ENCODE measurements at regions not wholly inside any gene's neighbourhood (a gene's known extent, or its start where the extent isn't known, plus 50 kb on each side); places are given as distances from the start of the nearest gene placed in this dataset.

GRCh38 chr2:156896294-156896693, 361.2 kb upstream of the GALNT5 start:
- DNase-seq (ENCODE audit: low read depth in 1 of 2, low spot score in 1 of 2) = no peak
- TF ChIP-seq JUND (IDR thresholded peaks at IDR 0.05; ENCODE audit: low read depth) = no peak
- in situ Hi-C loops (cut with HindIII; ENCODE audit: low pct_unique_long_range_greater_than_20kb, low sequenced_read_pairs) = no loop called here

GRCh38 chr2:156897548-156897947, 360.0 kb upstream of the GALNT5 start:
- no peak for TF ChIP-seq JUND (IDR thresholded peaks at IDR 0.05; ENCODE audit: low read depth)
- DNase-seq (ENCODE audit: low read depth in 1 of 2, low spot score in 1 of 2) = no peak
- in situ Hi-C loops (cut with HindIII; ENCODE audit: low pct_unique_long_range_greater_than_20kb, low sequenced_read_pairs) = no loop called here

- DNase-seq (ENCODE audit: low read depth in 1 of 2, low spot score in 1 of 2) = no peak
- in situ Hi-C loops (cut with HindIII; ENCODE audit: low pct_unique_long_range_greater_than_20kb, low sequenced_read_pairs) = no loop called here
- no peak for TF ChIP-seq JUND (IDR thresholded peaks at IDR 0.05; ENCODE audit: low read depth)
These were observed 356.0 kb upstream of the GALNT5 start for GRCh38 chr2:156901373-156902031.

- in situ Hi-C loops (cut with HindIII; ENCODE audit: low pct_unique_long_range_greater_than_20kb, low sequenced_read_pairs) = no loop called here
- no peak for DNase-seq (ENCODE audit: low read depth in 1 of 2, low spot score in 1 of 2)
- no peak for TF ChIP-seq JUND (IDR thresholded peaks at IDR 0.05; ENCODE audit: low read depth)
These were observed 354.2 kb upstream of the GALNT5 start for GRCh38 chr2:156903335-156903734.

- no peak for TF ChIP-seq JUND (IDR thresholded peaks at IDR 0.05; ENCODE audit: low read depth)
- in situ Hi-C loops (cut with HindIII; ENCODE audit: low pct_unique_long_range_greater_than_20kb, low sequenced_read_pairs) = no loop called here
- DNase-seq (ENCODE audit: low read depth in 1 of 2, low spot score in 1 of 2) = no peak
These were observed 349.7 kb upstream of the GALNT5 start for GRCh38 chr2:156907806-156908205.

- no peak for TF ChIP-seq JUND (IDR thresholded peaks at IDR 0.05; ENCODE audit: low read depth)
These were observed 348.7 kb upstream of the GALNT5 start for GRCh38 chr2:156908825-156909224.

GRCh38 chr2:156909983-156910382, 347.5 kb upstream of the GALNT5 start:
- DNase-seq (ENCODE audit: low read depth in 1 of 2, low spot score in 1 of 2) = no peak
- no peak for TF ChIP-seq JUND (IDR thresholded peaks at IDR 0.05; ENCODE audit: low read depth)
- in situ Hi-C loops (cut with HindIII; ENCODE audit: low pct_unique_long_range_greater_than_20kb, low sequenced_read_pairs) = no loop called here

More at GRCh38 chr2:156908825-156909224, 348.7 kb upstream of the GALNT5 start:
- in situ Hi-C loops (cut with HindIII; ENCODE audit: low pct_unique_long_range_greater_than_20kb, low sequenced_read_pairs) = no loop called here
- no peak for DNase-seq (ENCODE audit: low read depth in 1 of 2, low spot score in 1 of 2)

GRCh38 chr2:156915332-156915731, 342.2 kb upstream of the GALNT5 start:
- in situ Hi-C loops (cut with HindIII; ENCODE audit: low pct_unique_long_range_greater_than_20kb, low sequenced_read_pairs) = no loop called here
- DNase-seq (ENCODE audit: low read depth in 1 of 2, low spot score in 1 of 2) = no peak
- TF ChIP-seq JUND (IDR thresholded peaks at IDR 0.05; ENCODE audit: low read depth) = no peak

GRCh38 chr2:156918410-156918809, 339.1 kb upstream of the GALNT5 start:
- in situ Hi-C loops (cut with HindIII; ENCODE audit: low pct_unique_long_range_greater_than_20kb, low sequenced_read_pairs) = no loop called here
- DNase-seq (ENCODE audit: low read depth in 1 of 2, low spot score in 1 of 2) = no peak
- no peak for TF ChIP-seq JUND (IDR thresholded peaks at IDR 0.05; ENCODE audit: low read depth)

GRCh38 chr2:156930423-156930822, 327.1 kb upstream of the GALNT5 start:
- DNase-seq (ENCODE audit: low read depth in 1 of 2, low spot score in 1 of 2) = no peak
- TF ChIP-seq JUND (IDR thresholded peaks at IDR 0.05; ENCODE audit: low read depth) = no peak
- in situ Hi-C loops (cut with HindIII; ENCODE audit: low pct_unique_long_range_greater_than_20kb, low sequenced_read_pairs) = no loop called here

GRCh38 chr2:156933645-156934225, 323.8 kb upstream of the GALNT5 start:
- in situ Hi-C loops (cut with HindIII; ENCODE audit: low pct_unique_long_range_greater_than_20kb, low sequenced_read_pairs) = no loop called here
- peak in 1 of 2 experiments; percentile 19 for DNase-seq (ENCODE audit: low read depth in 1 of 2, low spot score in 1 of 2)
- no peak for TF ChIP-seq JUND (IDR thresholded peaks at IDR 0.05; ENCODE audit: low read depth)

- peak; percentile 7 to 82 for DNase-seq (ENCODE audit: low read depth in 1 of 2, low spot score in 1 of 2)
- TF ChIP-seq JUND (IDR thresholded peaks at IDR 0.05; ENCODE audit: low read depth) = no peak
- in situ Hi-C loops (cut with HindIII; ENCODE audit: low pct_unique_long_range_greater_than_20kb, low sequenced_read_pairs) = no loop called here
These were observed 321.9 kb upstream of the GALNT5 start for GRCh38 chr2:156935616-156936015.

- in situ Hi-C loops (cut with HindIII; ENCODE audit: low pct_unique_long_range_greater_than_20kb, low sequenced_read_pairs) = no loop called here
- TF ChIP-seq JUND (IDR thresholded peaks at IDR 0.05; ENCODE audit: low read depth) = no peak
These were observed 320.1 kb upstream of the GALNT5 start for GRCh38 chr2:156937430-156937829.

GRCh38 chr2:156944871-156945270, 312.6 kb upstream of the GALNT5 start:
- TF ChIP-seq JUND (IDR thresholded peaks at IDR 0.05; ENCODE audit: low read depth) = no peak
- in situ Hi-C loops (cut with HindIII; ENCODE audit: low pct_unique_long_range_greater_than_20kb, low sequenced_read_pairs) = no loop called here
- no peak for DNase-seq (ENCODE audit: low read depth in 1 of 2, low spot score in 1 of 2)

More at GRCh38 chr2:156937430-156937829, 320.1 kb upstream of the GALNT5 start:
- DNase-seq (ENCODE audit: low read depth in 1 of 2, low spot score in 1 of 2) = no peak

Data from T47D (cell line).